ENCODE measurements at regions not wholly inside any gene's neighbourhood (a gene's known extent, or its start where the extent isn't known, plus 50 kb on each side); places are given as distances from the start of the nearest gene placed in this dataset.
"Not testable (repeated sequence)": the region's sequence is repeated elsewhere in the genome, so short reads cannot be mapped to it uniquely, and the experiment has no call there.

GRCh38 chr16:13798211-13798610 is 121.7 kb upstream of the ERCC4 start:
- no peak for DNase-seq (ENCODE audit: low spot score)

- no peak for DNase-seq (ENCODE audit: low spot score)
These were observed 116.0 kb upstream of the ERCC4 start for GRCh38 chr16:13803974-13804373.

GRCh38 chr16:13805951-13806350 is 114.0 kb upstream of the ERCC4 start:
- no peak for DNase-seq (ENCODE audit: low spot score)

GRCh38 chr16:13806671-13807070 is 113.3 kb upstream of the ERCC4 start:
- DNase-seq (ENCODE audit: low spot score): no peak

- no peak for DNase-seq (ENCODE audit: low spot score)
These were observed 111.9 kb upstream of the ERCC4 start for GRCh38 chr16:13808102-13808501.

- no peak for DNase-seq (ENCODE audit: low spot score)
These were observed 110.2 kb upstream of the ERCC4 start for GRCh38 chr16:13809765-13810164.

- DNase-seq (ENCODE audit: low spot score): no peak
These were observed 108.1 kb upstream of the ERCC4 start for GRCh38 chr16:13811834-13812233.

GRCh38 chr16:13816701-13817100 is 103.3 kb upstream of the ERCC4 start:
- DNase-seq (ENCODE audit: low spot score): no peak

- no peak for DNase-seq (ENCODE audit: low spot score)
These were observed 96.5 kb upstream of the ERCC4 start for GRCh38 chr16:13823501-13823900.

GRCh38 chr16:13829697-13830299 is 90.2 kb upstream of the ERCC4 start:
- no peak for DNase-seq (ENCODE audit: low spot score)

GRCh38 chr16:13833515-13833914 is 86.4 kb upstream of the ERCC4 start:
- no peak for DNase-seq (ENCODE audit: low spot score)

- no peak for DNase-seq (ENCODE audit: low spot score)
These were observed 84.6 kb upstream of the ERCC4 start for GRCh38 chr16:13835387-13835786.

GRCh38 chr16:13835935-13836730 is 83.8 kb upstream of the ERCC4 start:
- DNase-seq (ENCODE audit: low spot score): no peak

GRCh38 chr16:13838401-13839190 is 81.4 kb upstream of the ERCC4 start:
- no peak for DNase-seq (ENCODE audit: low spot score)

- no peak for DNase-seq (ENCODE audit: low spot score)
These were observed 80.4 kb upstream of the ERCC4 start for GRCh38 chr16:13839577-13839976.

- DNase-seq (ENCODE audit: low spot score): no peak
These were observed 74.7 kb upstream of the ERCC4 start for GRCh38 chr16:13845232-13845631.

- DNase-seq (ENCODE audit: low spot score): no peak
These were observed 71.2 kb upstream of the ERCC4 start for GRCh38 chr16:13848795-13849194.

- not testable (repeated sequence) for DNase-seq (ENCODE audit: low spot score)
These were observed 69.8 kb upstream of the ERCC4 start for GRCh38 chr16:13850173-13850572.

GRCh38 chr16:13852827-13853226 is 67.1 kb upstream of the ERCC4 start:
- no peak for DNase-seq (ENCODE audit: low spot score)

GRCh38 chr16:13856398-13856797 is 63.6 kb upstream of the ERCC4 start:
- DNase-seq (ENCODE audit: low spot score): no peak

GRCh38 chr16:13856811-13857511 is 63.0 kb upstream of the ERCC4 start:
- DNase-seq (ENCODE audit: low spot score): no peak

Data from mucosa of gallbladder (tissue), 1 donor.